H9 (cell line): ENCODE measurements at regions not wholly inside any gene's neighbourhood (a gene's known extent, or its start where the extent isn't known, plus 50 kb on each side); places are given as distances from the start of the nearest gene placed in this dataset.
A peak's percentile ranks its signal among the peaks of the same experiment; 100 is the strongest.

ENCODE experiments used
- DNase-seq: peaks from one replicate; pipeline ENCODE4 v3.0.0-alpha.2; 2017
- H2AFZ ChIP-seq: one replicate; pipeline ENCODE4 v1.6.1; 2013; ENCODE audit warnings: mild to moderate bottlenecking, low read length, control low read depth, moderate library complexity
- H2AK5ac ChIP-seq: 2 replicates; pipeline ENCODE4 v1.6.1; 2013; ENCODE audit warnings: low read length, control low read depth, mixed read lengths; ENCODE audit not compliant: insufficient read length
- H2BK120ac ChIP-seq: one replicate; pipeline ENCODE4 v1.6.1; 2013; ENCODE audit warnings: low read depth, mild to moderate bottlenecking, low read length, control low read depth, inconsistent platforms; ENCODE audit not compliant: poor library complexity, severe bottlenecking
- H2BK12ac ChIP-seq: 2 replicates; pipeline ENCODE4 v1.6.1; 2013; ENCODE audit warnings: low read length, control low read depth, mixed read lengths, low read depth; ENCODE audit not compliant: insufficient read length
- H2BK15ac ChIP-seq: 2 replicates; pipeline ENCODE4 v1.6.1; 2013; ENCODE audit warnings: low read depth, low read length, control low read depth
- H2BK20ac ChIP-seq: one replicate; pipeline ENCODE4 v1.6.1; 2013; ENCODE audit warnings: low read depth, mild to moderate bottlenecking, low read length, control low read depth, inconsistent platforms; ENCODE audit not compliant: poor library complexity, severe bottlenecking
- H2BK5ac ChIP-seq: 2 replicates; pipeline ENCODE4 v1.6.1; 2013; ENCODE audit warnings: low read length, control low read depth, mixed read lengths; ENCODE audit not compliant: insufficient read length
- H3K14ac ChIP-seq: 2 replicates; pipeline ENCODE4 v1.6.1; 2013; ENCODE audit warnings: low read length, control low read depth; ENCODE audit not compliant: insufficient read depth
- H3K18ac ChIP-seq: 2 replicates; pipeline ENCODE4 v1.6.1; 2013; ENCODE audit warnings: low read depth, mild to moderate bottlenecking, mixed read lengths, low read length, control low read depth; ENCODE audit not compliant: insufficient read length
- H3K23ac ChIP-seq: 2 replicates; pipeline ENCODE4 v1.6.1; 2013; ENCODE audit warnings: low read length, control low read depth, mixed read lengths, low read depth; ENCODE audit not compliant: insufficient read length
- H3K23me2 ChIP-seq: 2 replicates; pipeline ENCODE4 v1.6.1; 2013; ENCODE audit warnings: low read depth, mild to moderate bottlenecking, mixed read lengths, low read length, control low read depth; ENCODE audit not compliant: insufficient read length, poor library complexity, severe bottlenecking
- H3K27ac ChIP-seq: 2 replicates; pipeline ENCODE4 v1.5.1; 2013; ENCODE audit warnings: low read length, control low read depth, mixed read lengths, low read depth; ENCODE audit not compliant: insufficient read length
- H3K27me3 ChIP-seq: 2 replicates; pipeline ENCODE4 v1.6.1; 2013; ENCODE audit warnings: low read length, control low read depth, inconsistent platforms; ENCODE audit not compliant: insufficient read depth
- H3K4ac ChIP-seq: 2 replicates; pipeline ENCODE4 v1.6.1; 2013; ENCODE audit warnings: low read depth, mild to moderate bottlenecking, control low read depth, inconsistent platforms, low read length, moderate library complexity
- H3K4me1 ChIP-seq: 2 replicates; pipeline ENCODE4 v1.6.1; 2013; ENCODE audit warnings: low read length, control low read depth, inconsistent platforms; ENCODE audit not compliant: insufficient read depth
- H3K4me2 ChIP-seq: 2 replicates; pipeline ENCODE4 v1.6.1; 2013; ENCODE audit warnings: low read length, control low read depth, mixed read lengths; ENCODE audit not compliant: insufficient read length, insufficient read depth
- H3K56ac ChIP-seq: 2 replicates; pipeline ENCODE4 v1.6.1; 2013; ENCODE audit warnings: low read depth, mild to moderate bottlenecking, mixed read lengths, low read length, control low read depth; ENCODE audit not compliant: insufficient read length
- H3K79me1 ChIP-seq: 2 replicates; pipeline ENCODE4 v1.6.1; 2013; ENCODE audit warnings: low read depth, mild to moderate bottlenecking, moderate library complexity, low read length, control low read depth, inconsistent platforms; ENCODE audit not compliant: insufficient read depth, poor library complexity, severe bottlenecking
- H3K79me2 ChIP-seq: 2 replicates; pipeline ENCODE4 v1.6.1; 2013; ENCODE audit warnings: low read length, control low read depth, inconsistent platforms; ENCODE audit not compliant: insufficient read depth
- H3K9ac ChIP-seq: 2 replicates; pipeline ENCODE4 v1.6.1; 2013; ENCODE audit warnings: low read length, control low read depth, mixed read lengths; ENCODE audit not compliant: insufficient read length; ENCODE audit errors: extremely low read depth
- H3K9me3 ChIP-seq: one replicate; pipeline ENCODE4 v1.6.1; 2013; ENCODE audit warnings: low read depth, low read length, inconsistent platforms; ENCODE audit not compliant: control insufficient read depth
- H3T11ph ChIP-seq: one replicate; pipeline ENCODE4 v1.6.1; 2013; ENCODE audit warnings: mild to moderate bottlenecking, low read length, control low read depth, inconsistent platforms
- H4K20me1 ChIP-seq: one replicate; pipeline ENCODE4 v1.6.1; 2013; ENCODE audit not compliant: control insufficient read depth, insufficient read length, insufficient read depth
- H4K5ac ChIP-seq: 2 replicates; pipeline ENCODE4 v1.6.1; 2013; ENCODE audit warnings: low read depth, mild to moderate bottlenecking, mixed read lengths, low read length, control low read depth; ENCODE audit not compliant: insufficient read length
- H4K8ac ChIP-seq: replicated peaks from 2 replicates; pipeline ENCODE4 v1.6.1; 2013; ENCODE audit warnings: low read length, control low read depth, mixed read lengths, low read depth; ENCODE audit not compliant: insufficient read length
- H4K91ac ChIP-seq: 2 replicates; pipeline ENCODE4 v1.6.1; 2013; ENCODE audit warnings: low read depth, mild to moderate bottlenecking, moderate library complexity, mixed read lengths, low read length, control low read depth; ENCODE audit not compliant: insufficient read length
- H3K27ac Mint-ChIP-seq, 3 experiments: 2 replicates in 2 of 3; 3 replicates in 1 of 3; pipeline ENCODE4 v1.8.0; 2020 to 2021; ENCODE audit warnings: mixed read lengths in 3 of 3, mild to moderate bottlenecking in 1 of 3, moderate library complexity in 1 of 3
- H3K27me3 Mint-ChIP-seq: 2 replicates; pipeline ENCODE4 v1.8.0; 2021; ENCODE audit warnings: low read depth, mild to moderate bottlenecking, moderate library complexity, mixed read lengths
- H3K36me3 Mint-ChIP-seq, 3 experiments: 2 replicates in 2 of 3; 3 replicates in 1 of 3; pipeline ENCODE4 v1.8.0; 2020 to 2021; ENCODE audit warnings: low read depth in 3 of 3, mixed read lengths in 3 of 3; ENCODE audit not compliant: insufficient read depth in 1 of 3
- H3K4me1 Mint-ChIP-seq, 2 experiments: 2 replicates each; pipeline ENCODE4 v1.8.0; 2020; ENCODE audit warnings: mixed read lengths in 2 of 2
- H3K4me3 Mint-ChIP-seq, 2 experiments: 2 replicates in 1 of 2; 3 replicates in 1 of 2; pipeline ENCODE4 v1.8.0; 2020 to 2021; ENCODE audit warnings: mild to moderate bottlenecking in 2 of 2, mixed read lengths in 2 of 2, moderate library complexity in 1 of 2
- H3K9me3 Mint-ChIP-seq, 2 experiments: 2 replicates in 1 of 2; 3 replicates in 1 of 2; pipeline ENCODE4 v1.8.0; 2020; ENCODE audit warnings: mild to moderate bottlenecking in 2 of 2, mixed read lengths in 2 of 2, moderate library complexity in 1 of 2
- CTCF ChIP-seq: fragments of 200-600 bp; sonication (generic); conservative IDR thresholded peaks from 3 replicates; pipeline ENCODE4 v1.8.0; 2021; ENCODE audit warnings: antibody characterized with exemption, mild to moderate bottlenecking
- WGBS: extraction: QIAGEN DNeasy Blood & Tissue Kit; methylation state at CpG from one replicate; pipeline ENCODE4 v1.1.7; 2013; ENCODE audit warnings: missing lambda C conversion rate, low lambda C conversion rate, mixed read lengths; ENCODE audit not compliant: insufficient read length; ENCODE audit errors: extremely low coverage; 5-methylcytosine and 5-hydroxymethylcytosine counted together

- Histone ChIP-seq H3K14ac (peak overlapping the region; percentile 8; the same call in 1 of the 2 replicates), H4K8ac (no peak overlapping the region), H3T11ph (no peak overlapping the region), H3K79me2 (no peaks in the 10 kb centered on the region), H3K4me2 (no peak overlapping the region), H3K23me2 (no peaks in the 10 kb centered on the region), H3K18ac (no peak overlapping the region), H2BK120ac (no peak overlapping the region), H2BK15ac (no peak overlapping the region), H3K4ac (no peak overlapping the region), H3K23ac (no peak overlapping the region), H3K4me1 (peaks cover 6% of the 10 kb centered on the region), H2AFZ (no peak overlapping the region), H3K27ac (no peak overlapping the region), H3K79me1 (no peaks in the 10 kb centered on the region), H2BK12ac (no peak overlapping the region), H2AK5ac (no peak overlapping the region), H2BK5ac (no peak overlapping the region), H3K9me3 (no peaks in the 10 kb centered on the region), H2BK20ac (no peak overlapping the region), H4K91ac (no peak overlapping the region), H3K9ac (no peak overlapping the region), H4K5ac (no peak overlapping the region), H4K20me1 (no peaks in the 10 kb centered on the region), H3K56ac (no peak overlapping the region), H3K27me3 (no peaks in the 10 kb centered on the region)
- peaks cover 30 to 32% of the 10 kb centered on the region in 2 experiments for H3K4me1 Mint-ChIP-seq
- WGBS = no CpG with 5 or more reads among the region's 5 CpGs
- peak; percentile 17 for DNase-seq
- no peaks in the 10 kb centered on the region for H3K9me3 Mint-ChIP-seq
- H3K27ac Mint-ChIP-seq = no peak overlapping the region
- no peak for TF ChIP-seq CTCF
- no peak overlapping the region for H3K4me3 Mint-ChIP-seq
- H3K36me3 Mint-ChIP-seq = no peaks in the 10 kb centered on the region
- peaks cover 7% of the 10 kb centered on the region for H3K27me3 Mint-ChIP-seq
Measured at GRCh38 chr14:95818581-95818980, 58.1 kb upstream of the TUNAR start.
